HL-60 (cell line): ENCODE measurements at regions not wholly inside any gene's neighbourhood (a gene's known extent, or its start where the extent isn't known, plus 50 kb on each side); places are given as distances from the start of the nearest gene placed in this dataset.

ENCODE experiments used
- CTCF ChIP-seq: IDR thresholded peaks from one replicate; pipeline ENCODE4 v1.5.1; 2011; ENCODE audit warnings: low read length, control low read depth, inconsistent platforms; ENCODE audit not compliant: insufficient read depth
- GABPA ChIP-seq: IDR thresholded peaks from 2 replicates; pipeline ENCODE4 v1.6.1; 2012; ENCODE audit warnings: low read depth
- POLR2AphosphoS5 ChIP-seq: IDR thresholded peaks from 2 replicates; pipeline ENCODE4 v1.6.1; 2012; ENCODE audit warnings: low read depth
- REST ChIP-seq: IDR thresholded peaks from 2 replicates; pipeline ENCODE4 v1.6.1; 2012; ENCODE audit warnings: low read depth; ENCODE audit not compliant: insufficient replicate concordance

DNA sequence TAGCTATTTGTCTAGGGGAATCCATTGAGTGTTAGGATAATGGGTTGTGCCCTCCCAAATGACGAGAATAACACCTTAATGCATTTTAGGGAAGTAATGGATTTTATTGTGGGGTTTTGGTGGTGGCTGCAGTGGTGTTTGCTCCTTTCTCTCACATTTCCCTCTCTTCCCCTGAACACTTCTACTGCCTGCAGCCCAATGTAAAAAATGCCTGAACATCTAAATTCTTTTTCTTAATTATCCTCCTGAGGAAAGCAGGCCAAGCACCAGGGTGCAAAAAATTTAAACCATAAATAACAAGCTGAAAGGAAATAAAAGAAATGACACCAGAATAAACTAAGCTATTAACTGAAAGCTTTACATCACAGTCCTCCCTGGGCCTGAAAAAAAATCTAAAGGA lies 57.3 kb upstream of the PCDH8 start:
- no peak for TF ChIP-seq CTCF
- no peak for TF ChIP-seq POLR2AphosphoS5
- TF ChIP-seq REST: no peak
- TF ChIP-seq GABPA: no peak
